ENCODE measurements at regions not wholly inside any gene's neighbourhood (a gene's known extent, or its start where the extent isn't known, plus 50 kb on each side); places are given as distances from the start of the nearest gene placed in this dataset.

DNA sequence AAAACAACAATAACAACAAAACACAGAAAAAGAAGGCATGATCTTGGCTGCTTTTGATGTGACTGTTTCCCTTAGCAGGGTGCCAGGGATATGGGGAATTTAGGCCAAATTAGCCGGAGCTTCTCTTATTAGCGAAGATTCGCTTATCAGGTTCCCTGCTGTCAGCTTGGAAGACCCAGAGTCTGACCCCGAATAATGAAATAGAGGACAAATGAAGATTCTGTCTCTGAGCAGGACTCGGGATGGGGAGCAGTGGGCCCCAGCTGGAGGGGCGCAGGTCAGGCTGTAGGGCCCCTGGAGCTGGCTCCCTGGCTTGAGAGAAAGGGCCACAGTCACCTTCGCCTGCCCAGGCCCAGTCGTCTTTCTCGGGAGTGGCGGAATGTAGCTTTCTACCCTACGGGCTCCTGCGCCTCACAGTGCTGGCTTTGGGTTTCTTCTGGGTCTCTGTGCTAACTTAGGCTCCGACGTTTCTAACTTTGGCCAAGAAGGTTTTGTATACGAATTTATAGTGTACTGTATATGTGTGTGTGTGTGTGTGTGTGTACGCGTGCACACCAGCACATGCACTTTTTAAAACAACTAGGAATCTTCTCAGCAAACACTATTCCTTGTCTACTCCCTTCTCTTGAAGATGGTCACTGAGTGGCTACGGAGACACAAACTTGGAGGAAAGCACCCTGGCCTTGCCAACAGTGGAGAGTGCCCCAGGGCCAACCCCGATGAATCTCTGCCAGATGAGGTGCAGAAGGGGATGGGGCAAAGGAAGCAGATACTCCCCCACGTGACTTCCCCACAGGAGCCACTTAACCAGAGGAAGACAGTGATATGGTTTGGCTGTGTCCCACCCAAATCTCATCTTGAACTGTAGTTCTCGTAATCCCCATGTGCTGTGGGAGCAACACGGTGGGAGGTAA is 195.6 kb upstream of the COPS8 start:
- no peak for TF ChIP-seq GATA3 (IDR thresholded peaks at IDR 0.05; ENCODE audit: low read depth, low read length)
- TF ChIP-seq GATA2 (IDR thresholded peaks at IDR 0.05; ENCODE audit: low read depth, low read length), result no peak

DNA sequence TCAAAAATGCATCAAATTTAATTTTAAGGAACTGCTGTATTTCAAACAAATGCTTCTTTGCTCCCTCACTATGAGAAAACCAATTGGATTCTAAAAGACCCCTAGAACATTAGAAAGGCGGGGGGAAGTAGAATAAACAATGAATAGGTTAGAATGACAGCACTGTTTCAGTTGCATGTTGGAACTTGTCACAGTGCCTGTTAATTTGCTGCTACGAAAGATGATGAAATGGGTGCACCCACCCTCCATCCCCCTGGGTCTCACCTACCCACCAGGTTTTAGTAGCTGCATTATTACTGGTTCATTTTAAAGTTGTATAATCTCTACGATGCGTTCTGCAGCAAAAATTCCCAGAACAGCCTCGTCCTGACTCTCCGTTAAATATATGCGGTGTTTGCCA is 193.0 kb upstream of the COPS8 start:
- no peak for TF ChIP-seq GATA2 (IDR thresholded peaks at IDR 0.05; ENCODE audit: low read depth, low read length)
- TF ChIP-seq GATA3 (IDR thresholded peaks at IDR 0.05; ENCODE audit: low read depth, low read length), result no peak

DNA sequence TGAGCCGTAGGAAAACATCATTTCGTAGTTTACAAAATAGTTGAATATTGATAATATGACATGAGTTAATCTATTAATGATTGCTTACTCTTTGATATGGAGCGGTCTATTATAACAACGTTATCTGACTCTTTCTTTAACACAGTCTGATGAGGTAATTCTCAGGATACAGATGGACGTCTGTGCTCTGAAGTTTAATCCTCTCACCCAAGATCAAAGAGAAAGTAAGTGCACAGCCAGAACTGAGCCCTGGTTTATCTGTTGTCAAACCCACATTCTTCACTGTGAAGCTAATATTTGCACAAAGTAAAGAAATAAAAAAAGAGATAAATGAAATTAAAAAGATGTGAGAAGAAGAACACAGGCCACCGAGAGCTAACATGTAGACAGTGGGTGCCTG is 190.9 kb upstream of the COPS8 start:
- no peak for TF ChIP-seq GATA3 (IDR thresholded peaks at IDR 0.05; ENCODE audit: low read depth, low read length)
- no peak for TF ChIP-seq GATA2 (IDR thresholded peaks at IDR 0.05; ENCODE audit: low read depth, low read length)

DNA sequence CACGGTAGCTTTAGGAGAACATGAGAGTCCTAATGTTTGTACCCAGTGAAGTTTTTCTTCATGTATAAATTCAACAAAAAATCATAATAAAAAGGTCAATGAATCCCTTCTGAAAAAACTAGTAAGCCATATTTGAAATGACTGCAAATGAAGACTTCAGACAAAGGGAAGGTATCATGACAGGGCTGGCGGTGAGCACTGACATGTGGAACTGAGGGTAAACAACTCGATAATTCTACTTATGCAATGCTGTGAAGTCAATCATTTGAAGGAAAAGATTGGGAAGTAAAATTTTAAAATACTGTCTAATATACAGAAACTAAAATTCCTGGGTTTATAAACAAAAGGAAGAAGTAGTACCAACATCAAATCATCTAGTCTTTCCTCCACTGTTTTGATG is 190.2 kb upstream of the COPS8 start:
- TF ChIP-seq GATA2 (IDR thresholded peaks at IDR 0.05; ENCODE audit: low read depth, low read length) (no peak), GATA3 (IDR thresholded peaks at IDR 0.05; ENCODE audit: low read depth, low read length) (no peak)

DNA sequence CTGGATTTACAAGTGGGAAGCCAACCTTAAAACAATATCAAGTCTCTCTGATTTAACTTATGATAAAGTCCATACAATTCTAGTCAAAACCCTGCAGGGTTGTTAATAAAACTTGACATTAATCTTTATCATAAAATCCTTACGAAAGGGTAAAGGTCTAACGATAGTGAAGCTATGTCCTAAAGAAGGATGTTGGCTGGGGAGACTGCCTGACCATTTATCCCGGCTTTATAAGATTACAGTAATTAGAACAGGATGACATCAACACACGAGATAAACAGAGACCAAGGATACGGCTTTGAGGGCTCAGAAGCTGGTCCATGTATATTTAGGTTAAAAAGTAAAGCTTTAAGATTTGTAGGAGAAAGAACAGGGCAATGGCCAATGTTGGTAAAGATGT is 189.0 kb upstream of the COPS8 start:
- TF ChIP-seq GATA3 (IDR thresholded peaks at IDR 0.05; ENCODE audit: low read depth, low read length) (no peak), GATA2 (IDR thresholded peaks at IDR 0.05; ENCODE audit: low read depth, low read length) (peak; percentile 41; the same call in 1 of the 2 replicates)

DNA sequence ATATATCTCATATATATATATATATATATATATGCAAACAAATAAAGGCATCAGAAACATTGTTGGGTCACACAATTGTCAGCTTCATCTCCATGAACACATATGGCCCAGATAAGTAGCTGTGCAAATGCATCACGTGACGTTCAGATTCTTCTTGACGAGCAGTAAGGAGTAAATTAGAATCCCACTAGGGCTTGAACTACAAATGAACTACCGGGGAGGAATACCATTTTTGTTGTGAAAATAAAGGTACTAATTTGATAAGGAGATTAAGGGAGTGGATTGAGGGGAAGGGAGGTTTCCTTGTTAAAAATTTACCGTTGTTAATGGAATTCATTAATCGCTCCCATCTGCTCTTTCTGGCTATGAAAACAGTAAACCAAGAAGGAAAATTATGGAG is 186.5 kb upstream of the COPS8 start:
- TF ChIP-seq GATA3 (IDR thresholded peaks at IDR 0.05; ENCODE audit: low read depth, low read length), result no peak
- TF ChIP-seq GATA2 (IDR thresholded peaks at IDR 0.05; ENCODE audit: low read depth, low read length), result no peak

DNA sequence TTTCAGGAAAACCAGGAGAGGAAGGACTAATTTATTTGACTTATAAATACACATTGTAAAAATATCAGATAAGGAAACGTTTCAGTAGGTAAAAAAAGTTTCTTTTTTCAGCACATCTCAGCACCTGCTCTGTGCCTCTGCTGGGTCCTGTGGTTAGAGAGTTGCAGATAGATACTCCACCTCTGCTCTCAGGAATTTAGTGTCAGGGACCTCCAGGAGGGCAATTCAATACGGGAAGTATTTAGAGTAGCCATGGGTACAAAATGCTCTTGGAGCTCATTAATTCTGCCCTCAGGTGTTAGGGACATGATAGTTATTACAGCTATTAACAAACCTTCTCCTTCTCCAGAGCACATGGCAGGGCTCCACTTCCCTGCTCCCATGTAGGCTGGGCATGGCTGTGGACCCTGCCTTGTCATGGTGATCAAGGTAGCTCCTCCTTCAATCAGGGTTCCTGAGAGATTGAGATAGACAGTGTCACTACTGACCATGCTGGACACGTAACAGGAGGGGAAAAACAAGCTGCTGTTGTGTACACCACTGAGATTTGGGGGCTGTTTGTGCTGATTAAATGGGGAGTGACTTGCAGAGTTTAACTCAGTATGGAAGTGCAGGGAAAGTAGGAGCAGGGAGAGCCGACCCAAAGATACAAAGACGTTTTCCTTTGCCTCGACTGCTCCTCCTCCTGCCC is 185.6 kb upstream of the COPS8 start:
- TF ChIP-seq GATA2 (IDR thresholded peaks at IDR 0.05; ENCODE audit: low read depth, low read length) (no peak), GATA3 (IDR thresholded peaks at IDR 0.05; ENCODE audit: low read depth, low read length) (no peak)

DNA sequence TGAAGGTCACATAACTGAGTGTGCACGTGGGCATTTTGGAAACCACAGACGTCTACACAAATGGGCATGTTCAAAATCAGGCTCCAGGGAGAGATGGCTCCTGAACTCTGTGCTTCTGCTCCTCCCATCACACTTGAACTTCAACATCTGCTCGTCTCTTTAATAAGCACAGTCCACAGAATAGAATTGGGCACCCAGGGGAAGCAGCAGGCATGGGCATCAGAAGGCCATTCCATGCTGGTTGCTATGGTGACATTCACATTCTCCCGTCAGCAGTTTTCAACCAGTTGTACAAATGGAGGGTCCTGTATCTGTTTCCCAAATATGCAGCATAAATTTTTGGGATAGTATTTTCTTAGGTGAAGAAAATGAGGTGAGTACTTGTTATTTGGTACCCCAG is 183.7 kb upstream of the COPS8 start:
- TF ChIP-seq GATA3 (IDR thresholded peaks at IDR 0.05; ENCODE audit: low read depth, low read length) (no peak), GATA2 (IDR thresholded peaks at IDR 0.05; ENCODE audit: low read depth, low read length) (no peak)

DNA sequence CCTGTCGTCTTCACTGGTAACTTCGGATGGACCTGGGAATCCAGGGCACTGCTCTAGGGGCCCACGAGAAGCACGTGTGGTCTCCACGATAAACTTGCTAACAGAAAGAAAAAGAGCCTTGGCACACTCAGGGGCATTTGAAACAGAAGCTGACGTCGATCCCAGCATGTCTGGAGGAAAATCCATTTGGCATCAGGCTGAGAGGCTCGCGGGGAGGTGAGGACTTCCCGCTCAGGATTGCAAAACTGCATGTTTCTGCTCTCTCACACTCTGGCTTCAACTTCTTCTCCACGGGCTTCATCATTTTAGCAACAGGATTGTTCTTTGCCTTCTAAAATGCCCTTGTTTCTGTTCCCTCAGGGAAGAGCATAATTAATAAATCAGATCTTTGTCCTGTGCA is 181.7 kb upstream of the COPS8 start:
- no peak for TF ChIP-seq GATA3 (IDR thresholded peaks at IDR 0.05; ENCODE audit: low read depth, low read length)
- no peak for TF ChIP-seq GATA2 (IDR thresholded peaks at IDR 0.05; ENCODE audit: low read depth, low read length)

DNA sequence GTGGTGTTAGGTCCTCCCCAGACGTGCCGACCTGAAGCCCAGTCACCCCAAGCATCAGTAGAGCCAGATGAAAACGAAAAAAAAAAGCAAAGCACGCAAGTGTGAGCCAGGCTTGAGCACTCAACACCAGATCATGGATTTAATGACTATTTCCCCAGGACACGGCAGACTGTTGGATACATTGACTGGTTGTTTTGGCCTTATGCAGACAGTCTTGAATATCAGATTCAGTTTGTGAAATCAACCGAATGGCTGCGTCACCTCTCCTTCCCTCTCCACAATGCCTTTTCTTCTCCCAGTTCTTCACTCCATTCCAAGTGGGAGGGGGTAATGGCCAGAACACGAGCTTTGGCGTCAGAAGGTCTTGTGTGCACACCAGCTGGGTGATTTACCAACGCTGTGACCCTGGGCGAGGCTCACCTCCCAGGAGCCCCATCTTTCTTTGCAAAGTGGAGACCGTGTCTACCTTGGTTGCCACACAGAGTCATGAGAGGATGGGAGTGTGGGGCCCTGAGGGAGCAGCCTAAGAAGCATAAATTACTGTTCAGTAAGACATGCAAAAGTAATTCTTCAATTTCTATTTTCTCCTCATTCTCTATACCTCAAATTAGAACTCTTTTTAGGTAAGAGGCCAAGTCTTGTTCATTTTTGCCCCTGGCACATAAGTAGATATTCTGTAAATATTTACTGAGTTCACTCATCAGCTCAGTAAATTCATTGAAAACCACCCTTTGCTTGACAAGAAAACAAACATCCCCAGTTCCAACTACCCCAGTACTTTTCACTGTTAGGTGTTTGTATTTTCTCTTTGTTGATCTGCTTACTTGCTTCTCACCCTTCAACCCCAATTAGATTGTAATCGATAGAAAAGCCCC is 181.1 kb upstream of the COPS8 start:
- TF ChIP-seq GATA2 (IDR thresholded peaks at IDR 0.05; ENCODE audit: low read depth, low read length) (no peak), GATA3 (IDR thresholded peaks at IDR 0.05; ENCODE audit: low read depth, low read length) (no peak)

DNA sequence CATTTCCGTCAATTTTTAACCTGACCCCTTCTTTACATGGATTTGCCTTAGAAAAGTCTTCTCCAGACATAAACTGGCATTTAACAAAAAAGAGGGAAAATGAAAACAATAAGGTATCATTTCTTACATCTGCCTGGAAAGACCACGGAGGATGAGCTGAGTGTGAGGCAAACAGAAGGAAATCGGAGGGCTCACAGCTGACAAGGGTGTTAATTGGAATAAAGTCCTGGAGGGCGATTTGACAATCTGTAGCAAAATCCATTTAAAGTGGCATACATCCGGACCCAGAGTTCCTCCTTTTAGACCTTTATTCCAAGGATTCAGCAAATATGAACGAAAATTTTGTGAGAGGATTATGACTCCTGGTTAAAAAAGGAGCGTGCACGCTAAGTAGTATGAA is 179.7 kb upstream of the COPS8 start:
- TF ChIP-seq GATA2 (IDR thresholded peaks at IDR 0.05; ENCODE audit: low read depth, low read length), result no peak
- TF ChIP-seq GATA3 (IDR thresholded peaks at IDR 0.05; ENCODE audit: low read depth, low read length), result no peak

DNA sequence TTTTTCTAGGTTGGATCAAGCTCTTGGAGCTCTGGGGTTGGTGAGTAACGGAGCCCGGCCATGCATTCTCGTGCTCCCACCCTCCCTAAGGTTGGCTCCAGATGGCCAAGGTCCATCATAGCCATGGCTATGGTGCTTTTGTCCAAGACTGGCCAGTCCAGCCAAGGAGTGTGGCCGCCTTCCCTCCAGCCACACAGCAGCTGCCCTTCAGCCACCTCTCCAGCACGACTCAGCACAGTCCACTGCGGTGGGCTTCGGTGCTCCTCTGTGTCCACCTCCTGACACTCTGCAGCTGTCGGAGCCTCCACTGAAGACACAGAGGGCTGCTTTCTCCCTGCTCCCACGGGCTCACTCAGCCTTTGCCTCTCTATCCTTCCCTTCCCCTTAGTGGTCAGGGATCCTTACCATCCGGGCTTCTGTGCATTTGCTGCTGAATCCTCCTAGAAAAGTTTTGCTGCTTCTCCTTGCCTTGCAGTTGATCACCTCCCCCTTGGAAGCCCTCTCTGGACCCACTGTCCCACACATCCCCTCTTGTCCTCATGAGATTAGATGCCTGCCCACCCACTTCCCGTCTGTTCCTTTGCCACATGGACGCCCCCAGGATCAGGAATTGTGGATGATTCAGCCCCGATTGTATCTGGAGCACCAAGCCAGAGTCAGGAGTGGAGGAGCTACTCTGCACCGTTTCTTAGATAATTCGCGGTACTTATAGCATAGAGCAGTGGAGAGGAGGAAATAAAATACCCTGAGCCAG is 177.1 kb upstream of the COPS8 start:
- TF ChIP-seq GATA2 (IDR thresholded peaks at IDR 0.05; ENCODE audit: low read depth, low read length) (no peak), GATA3 (IDR thresholded peaks at IDR 0.05; ENCODE audit: low read depth, low read length) (no peak)

DNA sequence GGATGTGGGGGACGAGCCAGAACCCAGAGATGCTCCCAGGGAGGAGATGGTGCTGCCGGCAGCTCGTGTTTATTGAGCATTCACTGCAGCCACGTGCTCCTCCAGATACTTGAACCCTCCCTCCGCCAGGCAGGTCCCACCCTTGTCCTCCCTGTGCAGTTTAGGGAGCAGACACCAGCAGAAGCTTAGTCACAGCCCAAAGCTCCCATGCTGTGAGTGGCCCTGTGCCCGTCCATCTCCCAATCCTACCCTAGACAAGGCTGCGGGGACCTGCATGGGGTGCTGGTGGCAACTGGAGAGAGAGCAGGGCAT is 176.5 kb upstream of the COPS8 start:
- no peak for TF ChIP-seq GATA2 (IDR thresholded peaks at IDR 0.05; ENCODE audit: low read depth, low read length)
- TF ChIP-seq GATA3 (IDR thresholded peaks at IDR 0.05; ENCODE audit: low read depth, low read length), result no peak

DNA sequence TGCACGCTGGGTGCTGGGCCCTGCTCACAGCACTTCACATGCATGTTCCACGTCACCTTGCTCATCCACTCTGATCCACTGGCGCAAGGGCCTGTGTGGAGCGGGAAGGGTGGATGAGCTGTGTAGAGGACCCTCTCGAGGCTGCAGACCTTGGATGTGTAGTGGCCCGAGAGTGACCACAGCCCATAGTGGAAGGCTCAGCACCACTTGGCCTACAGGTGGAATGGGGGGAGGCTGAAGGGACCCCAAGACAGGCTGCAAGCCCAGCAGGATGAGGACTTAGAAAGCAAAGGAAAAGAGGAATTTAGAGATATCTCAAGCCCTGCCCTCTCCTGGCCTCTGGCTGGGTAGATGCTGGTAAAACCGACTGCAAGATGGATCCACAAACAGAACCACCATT is 175.9 kb upstream of the COPS8 start:
- no peak for TF ChIP-seq GATA3 (IDR thresholded peaks at IDR 0.05; ENCODE audit: low read depth, low read length)
- no peak for TF ChIP-seq GATA2 (IDR thresholded peaks at IDR 0.05; ENCODE audit: low read depth, low read length)

Data from SH-SY5Y (cell line).